GM18511 (cell line): ENCODE measurements at regions not wholly inside any gene's neighbourhood (a gene's known extent, or its start where the extent isn't known, plus 50 kb on each side); places are given as distances from the start of the nearest gene placed in this dataset.

Experiments used
- ATAC-seq: cut with Tn5 transposase; IDR thresholded peaks from one replicate; pipeline ENCODE4 v1.9.1; 2021; ENCODE audit warnings: mild to moderate bottlenecking, moderate library complexity; ENCODE audit not compliant: unreplicated experiment

- ATAC-seq, result no peak
Measured at GRCh38 chr7:136186281-136186680, 209.1 kb upstream of the MTPN start.

- ATAC-seq, result no peak
Measured at GRCh38 chr7:136184719-136185118, 207.6 kb upstream of the MTPN start.

GRCh38 chr7:136183981-136184380, 206.8 kb upstream of the MTPN start:
- ATAC-seq, result no peak

GRCh38 chr7:136180984-136181383, 203.8 kb upstream of the MTPN start:
- no peak for ATAC-seq

GRCh38 chr7:136179851-136180721, 202.9 kb upstream of the MTPN start:
- ATAC-seq, result no peak

GRCh38 chr7:136179154-136179553, 202.0 kb upstream of the MTPN start:
- ATAC-seq, result no peak

- no peak for ATAC-seq
Measured at GRCh38 chr7:136174477-136175125, 197.4 kb upstream of the MTPN start.

- no peak for ATAC-seq
Measured at GRCh38 chr7:136173874-136174273, 196.7 kb upstream of the MTPN start.

GRCh38 chr7:136171233-136171632, 194.1 kb upstream of the MTPN start:
- ATAC-seq, result no peak

- ATAC-seq, result no peak
Measured at GRCh38 chr7:136168821-136169220, 191.7 kb upstream of the MTPN start.

- no peak for ATAC-seq
Measured at GRCh38 chr7:136167991-136168390, 190.8 kb upstream of the MTPN start.

GRCh38 chr7:136166521-136166920, 189.4 kb upstream of the MTPN start:
- ATAC-seq, result no peak

- no peak for ATAC-seq
Measured at GRCh38 chr7:136163340-136163801, 186.2 kb upstream of the MTPN start.

GRCh38 chr7:136150311-136150710, 173.2 kb upstream of the MTPN start:
- no peak for ATAC-seq

- ATAC-seq, result no peak
Measured at GRCh38 chr7:136148920-136149319, 171.8 kb upstream of the MTPN start.

- ATAC-seq, result no peak
Measured at GRCh38 chr7:136146925-136147324, 169.8 kb upstream of the MTPN start.

GRCh38 chr7:136144182-136144581, 167.0 kb upstream of the MTPN start:
- ATAC-seq, result no peak

GRCh38 chr7:136143271-136143670, 166.1 kb upstream of the MTPN start:
- no peak for ATAC-seq

GRCh38 chr7:136142583-136142982, 165.4 kb upstream of the MTPN start:
- no peak for ATAC-seq

- no peak for ATAC-seq
Measured at GRCh38 chr7:136140469-136140868, 163.3 kb upstream of the MTPN start.

GRCh38 chr7:136139417-136139816, 162.3 kb upstream of the MTPN start:
- no peak for ATAC-seq

GRCh38 chr7:136138991-136139390, 161.8 kb upstream of the MTPN start:
- ATAC-seq, result no peak
